HG03025 (cell line): ENCODE measurements at regions not wholly inside any gene's neighbourhood (a gene's known extent, or its start where the extent isn't known, plus 50 kb on each side); places are given as distances from the start of the nearest gene placed in this dataset.

Experiments
- ATAC-seq: cut with Tn5 transposase; IDR thresholded peaks from one replicate; pipeline ENCODE4 v1.9.1; 2021; ENCODE audit warnings: mild to moderate bottlenecking, moderate library complexity; ENCODE audit not compliant: unreplicated experiment, low FRiP score

DNA sequence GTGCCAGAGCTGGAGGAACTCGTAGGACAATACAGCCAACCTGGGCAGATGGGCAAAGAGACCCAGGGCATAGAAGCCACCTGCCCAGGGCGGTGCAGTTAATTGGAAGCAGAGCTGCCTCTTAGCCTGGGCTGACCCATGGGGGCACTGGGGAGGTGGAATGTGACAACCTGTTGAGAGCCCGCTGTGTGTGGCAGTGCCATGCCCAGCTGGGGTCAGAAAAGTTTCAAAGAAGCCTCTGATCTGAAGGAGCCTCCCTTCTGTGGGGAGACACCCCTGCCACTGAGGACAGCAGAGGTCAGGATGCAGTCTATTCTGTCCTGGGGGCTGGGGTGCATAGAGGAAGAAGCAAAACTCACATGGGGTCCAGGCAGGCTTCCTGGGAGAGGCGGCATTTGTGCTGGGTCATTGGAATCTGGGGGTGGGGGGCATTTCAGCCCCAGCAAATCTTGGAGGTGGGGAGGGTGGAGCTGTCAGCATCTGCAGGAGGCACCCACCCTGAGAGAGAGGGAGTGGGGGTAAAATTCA, 176.1 kb upstream of the CIBAR2 start:
- ATAC-seq, result no peak

- no peak for ATAC-seq
These were observed 176.8 kb upstream of the CIBAR2 start for GRCh38 chr16:85288869-85289660.

GRCh38 chr16:85289760-85290625, 177.7 kb upstream of the CIBAR2 start:
- ATAC-seq, result no peak

DNA sequence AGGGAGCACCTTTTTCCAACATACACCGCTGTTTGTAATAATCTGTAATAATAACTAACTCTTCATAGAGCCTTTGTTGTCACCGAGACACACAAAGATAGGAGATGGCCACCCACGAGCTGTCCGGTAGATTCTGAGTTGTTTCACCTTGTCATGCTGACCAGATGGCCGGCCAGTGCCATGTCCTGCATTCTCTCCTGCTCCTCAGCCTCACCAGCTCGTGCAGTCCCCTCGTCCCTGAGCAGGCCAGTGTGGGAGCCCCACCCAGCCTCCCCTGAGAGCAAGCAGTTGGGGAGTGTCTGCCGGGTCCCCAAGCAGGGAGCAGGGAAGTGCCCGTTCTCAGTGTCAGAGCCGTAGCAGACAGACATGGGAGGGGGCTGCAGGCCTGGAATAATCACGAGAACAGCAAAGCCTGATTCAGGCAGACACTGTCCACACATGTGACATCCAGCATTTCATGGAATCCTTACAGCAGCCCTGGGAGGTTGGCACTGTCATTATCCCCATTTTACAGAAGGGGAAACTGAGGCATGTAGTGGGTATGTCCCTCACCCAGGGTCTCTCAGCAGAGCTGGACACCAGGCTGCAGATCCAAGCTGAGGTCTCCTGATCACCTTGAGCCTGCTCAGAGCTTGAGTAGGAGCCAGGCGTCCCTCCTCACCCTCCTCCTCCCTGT, 178.5 kb upstream of the CIBAR2 start:
- no peak for ATAC-seq

DNA sequence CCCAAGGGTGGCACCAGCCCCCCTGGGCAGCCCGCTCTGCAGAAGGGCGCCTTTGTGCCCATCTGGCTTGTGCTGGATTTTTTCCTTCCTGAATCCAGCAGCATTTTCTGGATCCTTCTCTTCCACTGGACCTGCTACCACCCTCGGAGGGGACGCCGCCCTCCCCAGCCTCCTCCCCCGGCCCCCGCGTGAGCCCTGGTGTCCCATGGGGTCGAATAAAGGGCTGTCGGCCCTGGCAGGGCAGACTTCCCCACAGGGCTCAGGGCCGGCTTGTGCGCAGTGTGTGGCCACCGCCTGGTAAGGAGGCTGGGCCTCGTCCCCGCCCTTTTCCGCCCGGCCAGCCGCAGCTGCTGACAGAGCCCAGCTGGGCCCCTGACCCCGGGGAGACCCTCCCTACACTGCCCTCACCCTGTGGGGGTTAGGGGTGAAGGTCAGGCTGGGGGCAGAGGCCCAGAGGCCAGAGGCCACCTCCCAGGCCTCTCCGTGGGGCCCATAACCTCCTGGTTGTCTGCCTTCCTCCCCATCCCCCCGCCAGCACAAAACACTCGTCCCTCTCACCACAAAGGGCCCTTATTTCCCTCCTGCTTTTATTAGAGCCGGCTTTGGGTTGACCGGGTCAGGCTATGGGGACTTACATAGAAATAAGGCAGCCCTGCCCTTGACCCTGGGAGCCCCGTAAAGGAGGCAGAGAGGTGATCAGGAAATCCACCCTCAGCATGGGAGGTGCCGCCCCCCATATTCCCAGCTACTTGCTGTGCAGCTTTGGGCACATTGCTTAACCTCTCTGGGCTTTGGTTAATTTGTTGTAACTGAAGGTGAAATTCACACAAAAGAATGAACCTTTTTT, 179.3 kb upstream of the CIBAR2 start:
- no peak for ATAC-seq

GRCh38 chr16:85293458-85293857, 181.2 kb upstream of the CIBAR2 start:
- ATAC-seq, result no peak

- no peak for ATAC-seq
These were observed 181.8 kb upstream of the CIBAR2 start for GRCh38 chr16:85293904-85294642.

GRCh38 chr16:85294810-85295508, 182.7 kb upstream of the CIBAR2 start:
- no peak for ATAC-seq

DNA sequence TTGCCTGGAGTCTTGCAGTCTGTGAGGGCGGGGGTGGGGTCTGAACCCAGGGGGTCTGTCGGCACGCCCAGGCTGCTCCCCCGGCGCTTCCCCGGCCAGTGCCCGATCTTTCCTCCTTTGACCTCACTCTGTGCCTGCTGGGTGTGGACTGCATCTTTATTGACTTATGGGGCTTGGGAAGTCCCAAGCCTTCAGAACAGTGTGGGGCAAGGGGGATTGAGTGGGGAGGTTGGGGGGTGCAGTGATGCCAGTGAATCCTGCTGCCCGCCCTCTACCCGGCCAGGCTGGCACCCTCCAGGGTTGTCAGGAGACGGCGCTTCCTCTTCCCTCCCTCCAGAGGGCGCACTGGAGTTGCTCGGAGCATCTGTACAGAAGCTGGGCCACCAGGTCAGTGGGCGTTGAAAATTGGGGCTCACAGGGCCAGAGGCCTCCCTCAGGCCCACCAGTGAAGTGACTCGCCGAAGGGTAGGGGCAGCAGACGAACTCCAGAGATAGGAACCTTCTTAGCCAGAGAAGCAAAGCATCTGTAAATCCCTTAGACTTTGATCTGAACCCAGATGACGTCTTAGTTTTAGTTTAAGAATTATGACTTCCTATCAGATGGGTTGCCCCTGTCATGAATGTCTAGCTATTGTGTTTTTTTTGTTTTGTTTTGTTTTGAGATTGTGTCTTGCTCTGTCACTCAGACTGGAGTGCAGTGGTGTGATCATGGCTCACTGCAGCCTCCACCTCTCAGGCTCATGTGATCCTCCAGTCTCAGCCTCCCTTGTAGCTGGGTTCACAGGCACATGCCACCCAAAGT, 184.8 kb upstream of the CIBAR2 start:
- no peak for ATAC-seq

GRCh38 chr16:85297881-85298280, 185.6 kb upstream of the CIBAR2 start:
- ATAC-seq, result no peak

- ATAC-seq, result no peak
These were observed 188.2 kb upstream of the CIBAR2 start for GRCh38 chr16:85300406-85300968.

- ATAC-seq, result no peak
These were observed 189.0 kb upstream of the CIBAR2 start for GRCh38 chr16:85301231-85301630.

DNA sequence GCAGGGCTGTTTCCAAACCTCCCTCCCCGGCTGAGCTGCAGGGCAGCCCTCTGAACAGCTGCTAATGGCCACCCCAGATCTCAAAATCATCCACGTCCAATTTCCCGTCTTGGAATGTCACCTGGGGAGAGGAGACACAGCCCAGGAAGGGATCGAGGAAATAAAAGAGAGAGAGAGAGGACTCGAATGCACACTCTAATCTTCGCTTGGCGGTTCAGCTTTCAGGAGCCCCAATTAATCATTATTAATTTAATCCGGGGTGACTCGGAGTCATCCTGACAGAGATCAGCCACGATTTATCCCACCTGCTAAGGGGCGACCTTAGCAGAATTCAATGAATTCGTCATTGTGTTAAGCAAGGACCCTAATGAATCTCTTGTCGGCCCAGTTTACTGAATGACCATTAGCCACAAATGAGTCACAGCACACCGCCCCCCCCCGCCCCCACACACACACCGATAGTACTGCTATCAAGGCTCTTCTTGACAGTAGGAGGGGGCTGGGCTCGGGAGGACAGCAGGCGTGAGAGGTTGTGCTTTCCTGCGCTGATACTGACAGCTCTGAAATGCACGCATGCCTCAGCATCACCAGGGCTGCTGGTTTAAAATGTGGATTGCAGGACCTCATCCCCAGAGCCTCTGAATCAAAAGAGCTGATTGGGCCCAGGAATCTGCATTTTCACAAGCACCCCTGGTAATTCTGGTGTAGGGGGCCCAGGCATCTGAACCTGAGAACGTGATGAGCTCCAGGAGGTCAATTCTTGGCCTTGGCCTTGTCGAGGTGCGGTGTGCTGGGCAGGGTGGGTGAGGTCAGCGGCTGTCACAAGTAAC, 190.0 kb upstream of the CIBAR2 start:
- ATAC-seq, result no peak

- no peak for ATAC-seq
These were observed 190.6 kb upstream of the CIBAR2 start for GRCh38 chr16:85302848-85303353.

- ATAC-seq, result no peak
These were observed 191.1 kb upstream of the CIBAR2 start for GRCh38 chr16:85303354-85303883.

DNA sequence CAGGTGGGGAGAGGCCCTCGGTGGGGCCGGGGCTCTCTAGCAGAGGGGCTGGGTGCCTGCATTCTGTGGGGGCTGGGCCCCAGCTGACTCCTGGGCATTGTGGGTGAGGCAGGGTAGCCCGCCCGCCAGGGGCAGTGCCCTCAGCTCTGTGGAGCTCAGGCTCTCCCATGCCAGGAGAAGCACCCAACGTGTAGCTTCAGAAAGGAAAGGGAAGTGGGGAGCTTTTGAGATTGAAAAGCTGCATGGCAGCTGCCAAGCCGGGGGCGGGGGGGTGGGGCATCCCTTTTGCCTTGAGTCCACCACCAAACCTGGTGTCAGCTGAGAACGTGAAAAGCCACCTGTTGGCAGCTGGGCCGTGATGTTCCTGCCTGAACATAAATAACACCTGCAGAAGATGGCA, 192.1 kb upstream of the CIBAR2 start:
- ATAC-seq, result no peak
